LoVo (cell line): ENCODE measurements at regions not wholly inside any gene's neighbourhood (a gene's known extent, or its start where the extent isn't known, plus 50 kb on each side); places are given as distances from the start of the nearest gene placed in this dataset.
"Not testable (repeated sequence)": the region's sequence is repeated elsewhere in the genome, so short reads cannot be mapped to it uniquely, and the experiment has no call there.

Experiments used
- DNase-seq: peaks from one replicate; pipeline ENCODE4 v3.0.0-alpha.2; 2016; ENCODE audit warnings: low spot score

DNA sequence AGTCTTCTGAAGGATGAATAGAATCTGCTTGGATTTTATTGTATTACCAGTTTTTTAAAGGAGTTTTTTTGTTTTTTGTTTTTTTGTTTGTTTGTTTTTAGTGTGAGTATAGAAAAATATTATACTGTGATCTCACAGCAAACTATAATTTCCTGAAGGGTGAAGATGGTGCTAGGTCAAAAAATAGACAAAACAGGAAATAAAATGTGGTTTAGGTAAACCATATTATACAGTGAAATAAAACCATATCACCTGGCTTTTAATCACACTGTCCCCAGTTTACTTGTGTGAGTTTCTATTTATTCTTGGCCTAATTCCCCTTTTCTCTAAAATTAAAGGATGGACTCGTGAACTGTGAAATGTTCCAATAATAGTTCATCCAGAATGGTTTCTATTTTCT, 841.3 kb upstream of the CTNND2 start:
- no peak for DNase-seq

DNA sequence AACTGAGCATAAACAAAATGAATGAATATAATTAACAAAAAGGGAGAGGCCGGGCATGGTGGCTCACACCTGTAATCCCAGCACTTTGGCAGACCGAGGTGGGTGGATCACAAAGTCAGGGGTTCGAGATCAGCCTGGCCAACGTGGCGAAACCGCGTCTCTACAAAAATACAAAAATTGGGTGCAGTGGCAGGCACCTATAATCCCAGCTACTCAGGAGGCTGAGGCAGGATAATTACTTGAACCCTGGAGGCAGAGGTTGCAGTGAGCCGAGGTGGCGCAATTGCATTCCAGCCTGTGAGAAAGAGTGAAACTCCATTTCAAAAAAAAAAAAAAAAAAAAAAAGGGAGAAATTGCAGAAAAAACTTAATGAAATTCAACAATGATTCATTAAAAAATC, 839.3 kb upstream of the CTNND2 start:
- DNase-seq: no peak

DNA sequence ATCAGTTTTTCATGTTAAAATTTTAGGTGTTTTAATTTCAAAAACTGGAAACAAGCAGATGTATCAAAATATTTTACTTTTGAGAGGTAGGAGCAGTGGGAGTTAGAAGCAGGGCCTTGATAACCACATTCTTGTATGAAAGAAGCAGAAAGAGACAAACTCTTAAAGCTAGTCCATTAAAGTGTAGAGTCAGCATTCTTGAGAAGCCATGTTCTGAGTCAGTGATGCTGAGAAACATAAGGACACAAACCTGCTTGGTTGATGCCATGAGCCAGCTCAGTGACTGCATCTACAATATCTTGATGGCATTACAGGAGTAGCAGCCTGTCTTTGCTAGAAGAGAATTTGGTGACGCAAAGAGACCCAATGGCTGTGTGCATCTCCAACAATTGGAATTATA, 826.1 kb upstream of the CTNND2 start:
- DNase-seq: no peak

DNA sequence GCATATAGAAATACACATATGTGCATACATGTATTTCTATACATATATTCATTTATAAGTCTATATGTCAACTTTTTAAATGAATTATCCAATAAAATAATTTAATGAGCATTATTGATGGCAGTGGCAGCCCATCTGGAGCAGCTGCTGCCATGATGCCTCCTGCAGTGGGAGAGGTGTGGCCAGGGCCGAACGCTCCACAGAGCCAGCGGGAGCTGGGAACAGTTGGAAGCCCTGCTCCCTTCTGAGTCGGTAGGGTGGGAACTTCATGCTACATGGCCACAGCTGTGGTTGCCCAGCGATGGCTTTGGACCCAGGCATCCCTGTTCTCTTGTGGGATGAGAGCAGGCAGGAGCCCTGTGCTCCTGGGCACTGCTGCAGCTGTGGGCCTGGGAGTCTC, 812.4 kb upstream of the CTNND2 start:
- DNase-seq: no peak

DNA sequence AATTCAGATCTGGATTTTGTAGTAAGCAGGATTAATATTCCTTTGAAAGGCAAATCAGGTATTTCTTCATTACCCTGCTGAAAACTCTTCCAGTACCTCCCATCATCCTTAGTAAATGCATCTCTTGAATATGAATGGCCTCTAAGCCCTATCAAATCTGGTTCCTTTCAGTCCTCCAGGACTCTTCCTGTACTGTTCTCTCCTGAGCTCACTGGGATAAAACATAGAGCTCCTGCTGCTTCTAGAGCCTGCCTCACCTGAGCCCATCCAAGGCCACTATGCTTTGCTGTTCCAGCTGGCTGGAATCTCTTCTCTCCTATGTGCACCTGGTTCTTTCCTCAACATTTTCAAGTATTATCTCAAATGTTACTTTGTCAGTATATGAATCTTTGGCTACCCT, 803.3 kb upstream of the CTNND2 start:
- no peak for DNase-seq

DNA sequence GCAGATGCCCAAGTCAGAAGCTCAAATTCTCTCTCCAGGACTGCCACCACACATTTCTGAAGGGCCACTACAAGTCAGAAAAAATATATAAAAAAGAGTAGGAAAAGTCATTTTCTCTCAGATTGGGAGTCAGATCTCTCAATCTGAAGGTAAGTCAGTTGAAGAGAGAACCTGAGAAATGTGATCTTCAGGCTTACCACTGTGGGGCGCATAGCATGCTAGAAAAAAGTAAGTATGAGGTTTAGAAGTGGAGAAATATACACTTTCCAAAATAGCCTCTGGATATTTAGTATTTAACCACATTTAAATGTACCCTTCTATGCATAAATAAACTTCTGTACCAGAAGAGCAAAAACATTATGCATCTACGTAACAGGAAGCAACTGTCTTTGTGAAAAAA, 800.7 kb upstream of the CTNND2 start:
- no peak for DNase-seq

DNA sequence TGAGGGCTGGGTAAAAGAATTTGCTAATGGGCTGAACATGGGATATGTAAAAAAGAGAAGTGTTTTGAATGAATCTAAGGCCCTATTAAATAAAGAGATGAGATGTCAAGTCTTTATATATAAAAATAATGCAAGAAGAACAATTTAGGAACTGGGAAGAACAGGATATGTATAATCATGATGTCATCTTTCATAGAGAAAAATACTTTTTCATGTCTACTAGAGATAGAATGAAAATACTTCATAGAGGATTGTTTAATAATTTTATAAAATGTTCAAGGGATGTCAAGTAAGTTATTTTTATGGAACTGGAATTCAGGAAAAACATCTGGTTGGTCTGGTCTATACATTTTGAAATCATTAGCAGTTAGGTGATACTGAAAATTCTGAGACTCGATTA, 799.0 kb upstream of the CTNND2 start:
- no peak for DNase-seq

DNA sequence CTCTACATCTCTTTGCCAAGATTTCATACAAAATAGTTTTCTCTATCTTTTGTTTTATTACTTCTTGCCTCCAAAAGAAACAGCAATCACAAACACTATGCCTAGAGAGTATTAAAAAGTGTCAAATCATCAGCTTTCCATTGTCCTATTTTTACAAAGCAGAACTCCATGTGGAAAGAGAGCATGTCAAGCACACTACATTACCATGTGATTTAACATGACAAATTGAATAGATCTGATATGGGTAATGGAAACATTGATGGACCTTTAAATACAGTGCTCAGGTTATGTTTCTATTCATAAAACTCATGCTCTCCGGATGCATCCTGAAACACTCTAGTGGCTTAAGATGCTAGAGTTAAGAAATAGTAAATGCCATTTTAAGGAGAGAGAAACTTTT, 791.4 kb upstream of the CTNND2 start:
- no peak for DNase-seq

DNA sequence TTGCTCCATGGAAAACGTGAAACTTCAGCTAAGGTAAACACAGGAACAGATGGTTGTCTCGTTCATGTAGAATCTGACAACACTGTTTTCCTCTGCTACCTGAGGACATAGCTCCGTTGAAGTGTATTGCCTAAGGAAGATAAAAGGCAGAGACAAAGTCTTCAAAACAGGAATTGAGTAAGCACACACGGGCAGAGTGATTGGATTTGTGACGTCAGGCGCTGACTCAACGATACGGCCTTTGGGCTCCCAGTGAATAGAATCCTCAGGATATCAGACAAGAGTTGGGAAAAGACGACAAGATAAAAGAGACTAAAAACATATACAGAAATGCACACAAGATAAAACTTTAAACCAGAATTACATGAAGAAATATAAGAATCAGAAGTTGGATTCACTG, 787.1 kb upstream of the CTNND2 start:
- DNase-seq: no peak

DNA sequence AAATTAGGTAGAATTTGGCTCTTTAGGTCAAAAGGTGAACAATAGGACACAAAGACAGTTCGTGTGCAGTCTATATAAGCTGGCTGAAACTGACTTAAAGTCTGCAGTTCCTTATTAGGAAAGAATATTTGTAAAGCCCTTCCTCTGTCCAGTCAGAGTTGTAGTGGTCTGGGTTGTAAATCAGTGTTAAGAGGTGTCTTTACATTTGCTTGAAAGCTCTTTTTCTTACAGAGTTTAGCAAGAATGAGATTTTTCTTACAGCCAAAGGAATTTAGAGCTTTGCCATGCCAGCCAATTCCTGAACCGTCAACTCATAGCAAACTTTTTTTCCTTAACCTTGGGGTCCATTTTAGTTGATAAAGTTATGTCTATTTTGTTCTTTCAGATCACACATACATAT, 786.1 kb upstream of the CTNND2 start:
- DNase-seq: no peak

DNA sequence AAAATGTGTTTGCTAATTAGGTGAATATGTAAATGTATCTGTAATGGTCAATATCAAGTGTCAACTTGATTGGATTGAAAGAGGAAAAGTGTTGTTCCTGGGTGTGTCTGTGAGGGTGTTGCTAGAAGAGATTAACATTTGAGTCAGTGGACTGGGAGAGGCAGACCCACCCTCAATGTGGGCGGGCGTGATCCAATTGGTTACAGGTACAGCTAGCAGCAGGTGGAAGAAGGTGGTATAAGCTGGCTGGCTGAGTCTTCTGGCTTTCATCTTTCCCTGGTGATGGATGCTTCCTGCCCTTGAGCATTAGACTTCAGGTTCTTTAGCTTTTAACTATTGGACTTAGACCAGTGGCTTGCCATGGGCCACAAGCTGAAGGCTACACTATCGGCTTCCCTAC, 779.0 kb upstream of the CTNND2 start:
- no peak for DNase-seq

DNA sequence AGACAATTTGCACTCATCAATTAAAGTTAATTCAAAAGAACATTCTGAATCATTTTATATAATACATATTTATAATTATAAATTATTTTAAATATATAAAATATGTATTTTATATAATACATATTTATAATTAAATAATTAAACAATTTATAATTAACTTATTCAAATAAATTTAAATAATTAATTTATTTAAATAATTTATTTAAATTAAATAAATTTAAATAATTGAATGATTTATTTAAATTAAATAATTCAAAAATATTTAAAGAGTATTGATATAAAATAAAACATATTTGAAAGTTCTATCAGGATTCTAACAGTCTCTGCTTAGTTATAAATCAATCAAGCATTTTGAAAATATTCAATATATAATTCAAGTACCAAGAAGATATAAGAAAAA, 775.5 kb upstream of the CTNND2 start:
- no peak for DNase-seq

DNA sequence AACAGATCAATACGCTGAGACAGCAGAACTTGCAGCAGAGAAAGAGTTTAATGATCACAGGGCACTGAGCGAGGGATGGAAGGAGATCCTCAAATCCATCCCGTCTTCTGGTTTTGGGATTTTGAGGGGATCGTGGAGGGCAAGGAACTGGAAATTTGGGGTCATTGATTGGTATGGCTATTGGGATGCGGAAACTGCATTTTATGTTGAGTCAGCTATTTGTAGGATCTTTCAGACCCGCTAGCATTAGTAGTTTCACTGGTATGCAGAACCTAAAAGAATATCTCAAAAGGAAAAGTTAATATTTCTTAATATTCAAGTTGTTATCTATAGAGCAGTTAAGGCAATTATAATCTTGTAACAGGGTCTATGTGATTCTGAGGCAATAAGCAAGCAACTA, 771.7 kb upstream of the CTNND2 start:
- DNase-seq: no peak

DNA sequence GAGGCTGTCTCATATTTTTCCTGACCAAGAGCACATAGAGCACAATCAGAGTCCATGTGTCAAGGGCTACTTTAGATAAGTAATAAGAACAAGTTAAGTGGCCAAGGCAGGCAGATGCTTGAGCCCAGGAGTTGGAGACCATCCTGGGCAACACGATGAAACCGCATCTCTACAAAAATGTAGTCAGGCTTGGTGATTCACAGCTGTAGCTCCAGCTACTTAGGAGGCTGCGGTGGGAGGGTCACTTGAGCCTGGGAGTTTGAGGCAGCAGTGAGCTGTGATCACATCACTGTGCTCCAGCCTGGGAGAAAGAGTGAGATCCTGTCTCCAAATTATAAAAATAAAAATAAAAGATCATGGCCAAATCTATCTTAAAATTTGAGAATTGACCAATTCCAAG, 767.9 kb upstream of the CTNND2 start:
- DNase-seq: no peak

DNA sequence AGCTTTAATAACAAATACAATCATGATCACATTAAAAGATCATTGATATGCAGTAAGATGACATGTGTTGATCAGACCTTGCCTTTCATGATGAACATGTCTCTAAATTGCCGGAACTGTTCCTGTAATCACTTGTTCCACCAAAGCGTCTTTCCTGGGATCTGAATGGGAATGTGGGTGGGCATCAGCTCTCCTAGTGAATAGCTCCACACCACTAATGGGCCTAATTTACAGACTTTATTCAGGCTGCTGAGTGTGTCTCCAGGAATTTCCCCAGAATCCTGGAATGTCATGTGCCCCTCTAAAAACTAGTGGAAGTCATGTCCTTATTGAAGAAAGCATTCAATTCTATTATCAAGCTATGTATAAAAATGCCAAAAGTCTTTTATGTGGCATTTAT, 765.1 kb upstream of the CTNND2 start:
- no peak for DNase-seq

DNA sequence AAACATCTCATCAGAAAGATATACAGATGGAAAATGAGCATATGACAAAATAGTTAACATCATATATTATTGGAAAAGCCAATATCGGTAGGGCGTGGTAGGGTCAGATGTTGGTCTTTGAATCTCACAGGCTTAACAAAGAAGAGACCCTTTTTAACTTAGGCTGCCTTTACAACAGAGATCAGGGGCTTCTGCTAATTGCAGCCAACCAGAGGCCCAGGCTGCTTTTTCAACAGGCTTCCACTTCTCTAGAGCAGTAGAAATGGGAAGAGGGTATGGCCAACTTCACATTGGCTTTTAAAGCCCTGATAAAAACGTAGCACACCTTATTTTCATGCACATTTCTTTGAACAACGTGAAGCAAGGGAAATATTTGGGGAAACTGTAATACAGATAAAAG, 764.3 kb upstream of the CTNND2 start:
- no peak for DNase-seq

DNA sequence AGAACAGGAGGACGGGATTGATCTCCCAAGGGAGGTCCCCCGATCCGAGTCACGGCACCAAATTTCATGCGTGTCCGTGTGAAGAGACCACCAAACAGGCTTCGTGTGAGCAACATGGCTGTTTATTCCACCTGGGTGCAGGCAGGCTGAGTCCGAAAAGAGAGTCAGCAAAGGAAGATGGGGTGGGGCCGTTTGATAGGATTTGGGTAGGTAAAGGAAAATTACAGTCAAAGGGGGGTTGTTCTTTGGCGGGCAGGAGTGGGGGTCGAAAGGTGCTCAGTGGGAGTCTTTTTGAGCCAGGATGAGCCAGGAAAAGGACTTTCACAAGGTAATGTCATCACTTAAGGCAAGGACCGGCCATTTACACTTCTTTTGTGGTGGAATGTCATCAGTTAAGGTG, 763.6 kb upstream of the CTNND2 start:
- DNase-seq: not testable (repeated sequence)

DNA sequence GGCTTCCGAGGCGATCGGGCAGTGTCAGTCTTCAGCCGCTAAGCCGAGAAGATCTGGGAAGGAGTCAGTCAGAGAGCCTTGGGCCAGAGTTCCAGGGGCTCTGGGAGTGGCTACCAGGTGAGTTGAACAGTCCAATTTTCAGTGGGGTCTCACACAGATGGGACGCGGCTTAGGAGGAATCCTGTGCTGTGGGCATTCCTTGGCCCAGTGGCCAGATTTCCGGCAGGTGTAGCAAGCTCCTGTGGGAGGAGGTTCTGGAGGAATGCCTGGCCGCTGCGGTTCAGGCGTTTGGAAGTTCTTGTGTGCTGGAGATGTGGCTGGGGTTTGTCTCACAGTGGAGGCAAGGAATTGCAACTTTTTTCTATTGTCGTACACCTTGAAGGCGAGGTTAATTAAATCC, 761.5 kb upstream of the CTNND2 start:
- not testable (repeated sequence) for DNase-seq

DNA sequence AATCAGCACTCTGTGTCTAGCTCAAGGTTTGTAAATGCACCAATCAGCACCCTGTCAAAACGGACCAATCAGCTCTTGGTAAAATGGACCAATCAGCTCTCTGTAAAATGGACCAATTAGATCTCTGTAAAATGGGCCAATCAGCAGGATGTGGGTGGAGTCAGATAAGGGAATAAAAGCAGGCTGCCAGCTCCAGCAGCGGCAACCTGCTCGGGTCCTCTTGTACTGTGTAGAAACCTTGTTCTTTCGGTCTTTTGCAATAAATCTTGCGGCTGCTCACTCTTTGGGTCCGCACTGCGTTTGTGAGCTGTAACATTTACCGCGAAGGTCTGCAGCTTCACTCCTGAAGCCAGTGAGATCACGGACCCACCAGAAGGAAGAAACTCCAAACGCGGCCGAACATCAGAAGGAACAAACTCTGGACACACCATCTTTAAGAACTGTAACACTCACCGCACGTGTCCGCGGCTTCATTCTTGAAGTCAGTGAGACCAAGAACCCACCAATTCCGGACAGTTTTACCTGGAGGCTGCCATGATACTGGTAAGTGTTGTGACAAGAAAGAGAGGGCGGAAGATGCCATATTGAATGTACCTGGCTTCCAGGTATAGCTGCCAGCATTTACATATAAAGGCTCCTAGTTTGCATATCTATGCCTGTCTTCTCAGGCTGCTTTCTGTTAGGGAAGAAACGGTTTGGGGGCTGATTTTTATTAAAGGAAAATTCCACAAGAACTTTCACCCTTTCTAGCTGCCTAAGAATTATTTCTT, 758.5 kb upstream of the CTNND2 start:
- no peak for DNase-seq

DNA sequence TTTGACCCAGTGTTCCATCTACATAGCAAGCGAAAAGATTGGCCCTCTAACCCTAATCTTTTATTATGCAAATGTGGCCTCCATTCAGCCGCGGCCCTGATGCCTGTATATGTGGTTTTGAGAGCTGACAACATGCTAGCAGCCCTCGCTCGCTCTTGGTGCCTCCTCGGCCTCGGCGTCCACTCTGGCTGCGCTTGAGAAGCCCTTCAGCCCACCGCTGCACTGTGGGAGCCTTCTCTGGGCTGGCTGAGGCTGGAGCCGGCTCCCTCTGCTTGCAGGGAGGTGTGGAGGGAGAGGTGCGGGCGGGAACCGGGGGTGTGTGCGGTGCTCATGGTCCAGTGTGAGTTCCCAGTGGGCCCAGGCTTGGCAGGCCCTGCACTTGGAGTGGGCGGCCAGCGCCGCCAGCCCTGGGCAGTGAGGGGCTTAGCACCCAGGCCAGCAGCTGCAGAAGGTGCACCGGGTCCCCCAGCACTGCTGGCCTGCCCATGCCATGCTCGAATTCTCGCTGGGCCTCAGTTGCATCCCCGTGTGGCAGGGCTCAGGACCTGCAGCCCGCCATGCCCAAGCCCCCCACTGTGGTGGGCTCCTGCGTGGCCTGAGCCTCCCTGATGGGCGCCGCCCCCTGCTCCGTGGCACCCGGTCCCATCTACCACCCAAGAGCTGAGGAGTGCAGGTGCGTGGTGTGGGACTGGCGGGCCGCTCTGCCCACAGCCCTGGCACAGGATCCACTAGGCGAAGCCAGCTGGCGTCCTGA, 757.5 kb upstream of the CTNND2 start:
- no peak for DNase-seq

DNA sequence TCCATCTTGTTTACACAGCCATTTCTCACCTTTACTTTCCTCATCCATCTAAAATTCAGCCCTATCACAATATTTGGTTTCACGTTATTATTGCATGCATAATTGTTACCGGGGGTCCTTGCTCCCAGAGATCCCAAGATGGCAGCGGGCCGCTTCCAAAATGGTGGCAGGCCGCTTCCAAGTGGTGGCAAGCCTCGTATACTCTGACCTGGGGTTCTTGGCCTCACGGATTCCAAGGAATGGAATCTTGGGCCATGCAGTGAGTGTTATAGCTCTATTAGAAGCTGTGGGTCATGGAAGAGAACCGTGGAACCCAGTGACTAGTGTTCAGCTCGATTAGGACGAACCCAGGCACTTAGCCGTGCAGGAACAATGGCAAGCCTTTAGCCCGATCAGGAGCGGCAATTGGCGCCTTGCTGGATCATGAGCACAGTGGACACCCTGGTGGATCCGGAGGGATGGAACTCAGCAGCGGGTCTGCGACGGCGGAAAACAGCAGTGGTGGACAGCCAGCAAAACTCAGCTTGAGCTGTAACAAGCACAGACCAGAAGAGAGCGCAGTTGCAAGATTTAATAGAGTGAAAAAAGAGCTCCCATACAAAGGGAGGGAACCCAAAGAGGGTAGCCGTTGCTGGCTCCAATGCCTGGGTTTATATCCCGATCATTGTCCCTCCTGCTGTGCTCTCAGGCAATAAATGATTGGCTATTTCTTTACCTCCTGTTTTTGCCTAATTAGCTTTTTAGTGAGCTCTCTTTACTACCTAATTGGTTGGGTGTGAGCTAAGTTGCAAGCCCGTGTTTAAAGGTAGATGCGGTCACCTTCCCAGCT, 756.2 kb upstream of the CTNND2 start:
- not testable (repeated sequence) for DNase-seq

DNA sequence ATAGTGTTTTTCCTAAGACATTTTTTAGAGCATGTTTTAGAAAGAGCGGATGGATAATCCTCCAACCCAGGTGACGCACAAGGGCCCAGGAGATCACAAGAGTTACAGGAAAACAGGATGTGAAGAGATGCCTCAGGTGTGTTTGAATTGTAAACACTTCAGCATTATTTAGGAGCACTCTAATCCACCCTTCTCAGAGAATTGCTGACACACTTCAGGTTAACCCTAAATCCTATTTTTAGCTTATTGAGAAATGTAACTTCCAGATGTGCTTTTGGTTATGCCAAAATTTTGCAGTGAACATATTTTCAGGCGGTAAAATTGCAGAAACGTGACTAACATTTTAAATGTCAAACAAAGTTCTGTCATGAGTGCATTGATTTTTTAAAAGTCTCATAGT, 755.4 kb upstream of the CTNND2 start:
- DNase-seq: no peak

DNA sequence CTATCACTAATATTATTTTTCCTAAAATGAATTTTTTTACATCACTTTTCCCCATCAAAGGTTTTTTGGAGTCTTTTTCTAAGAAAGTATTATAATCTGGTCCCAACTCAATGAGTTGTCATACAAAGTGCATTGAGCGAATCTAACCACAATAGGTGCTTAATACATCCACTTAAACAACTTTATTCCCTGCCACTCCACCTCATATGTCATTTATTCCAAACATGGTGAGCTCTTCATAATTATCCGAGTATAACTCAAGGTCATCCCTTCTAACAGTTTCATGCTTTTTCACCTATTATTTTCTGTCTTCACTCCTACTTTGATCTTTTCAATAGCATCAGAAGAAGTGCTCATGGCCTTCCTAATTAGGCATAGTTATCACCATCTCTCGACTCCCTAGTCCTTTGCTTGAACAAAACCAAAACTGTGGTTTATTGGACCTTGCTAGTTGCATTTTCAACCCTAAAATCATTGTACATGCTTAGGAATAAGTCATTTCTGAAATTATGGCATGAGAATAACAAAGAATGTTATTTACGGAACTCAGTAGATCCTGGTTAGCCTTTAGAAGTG, 754.7 kb upstream of the CTNND2 start:
- DNase-seq: no peak
